H9 (cell line): ENCODE measurements at regions not wholly inside any gene's neighbourhood (a gene's known extent, or its start where the extent isn't known, plus 50 kb on each side); places are given as distances from the start of the nearest gene placed in this dataset.

Experiments
- DNase-seq: peaks from one replicate; pipeline ENCODE4 v3.0.0-alpha.2; 2017
- H2AFZ ChIP-seq: one replicate; pipeline ENCODE4 v1.6.1; 2013; ENCODE audit warnings: mild to moderate bottlenecking, low read length, control low read depth, moderate library complexity
- H2AK5ac ChIP-seq: 2 replicates; pipeline ENCODE4 v1.6.1; 2013; ENCODE audit warnings: low read length, control low read depth, mixed read lengths; ENCODE audit not compliant: insufficient read length
- H2BK120ac ChIP-seq: one replicate; pipeline ENCODE4 v1.6.1; 2013; ENCODE audit warnings: low read depth, mild to moderate bottlenecking, low read length, control low read depth, inconsistent platforms; ENCODE audit not compliant: poor library complexity, severe bottlenecking
- H2BK12ac ChIP-seq: 2 replicates; pipeline ENCODE4 v1.6.1; 2013; ENCODE audit warnings: low read length, control low read depth, mixed read lengths, low read depth; ENCODE audit not compliant: insufficient read length
- H2BK15ac ChIP-seq: 2 replicates; pipeline ENCODE4 v1.6.1; 2013; ENCODE audit warnings: low read depth, low read length, control low read depth
- H2BK20ac ChIP-seq: one replicate; pipeline ENCODE4 v1.6.1; 2013; ENCODE audit warnings: low read depth, mild to moderate bottlenecking, low read length, control low read depth, inconsistent platforms; ENCODE audit not compliant: poor library complexity, severe bottlenecking
- H2BK5ac ChIP-seq: 2 replicates; pipeline ENCODE4 v1.6.1; 2013; ENCODE audit warnings: low read length, control low read depth, mixed read lengths; ENCODE audit not compliant: insufficient read length
- H3K14ac ChIP-seq: 2 replicates; pipeline ENCODE4 v1.6.1; 2013; ENCODE audit warnings: low read length, control low read depth; ENCODE audit not compliant: insufficient read depth
- H3K18ac ChIP-seq: 2 replicates; pipeline ENCODE4 v1.6.1; 2013; ENCODE audit warnings: low read depth, mild to moderate bottlenecking, mixed read lengths, low read length, control low read depth; ENCODE audit not compliant: insufficient read length
- H3K23ac ChIP-seq: 2 replicates; pipeline ENCODE4 v1.6.1; 2013; ENCODE audit warnings: low read length, control low read depth, mixed read lengths, low read depth; ENCODE audit not compliant: insufficient read length
- H3K23me2 ChIP-seq: 2 replicates; pipeline ENCODE4 v1.6.1; 2013; ENCODE audit warnings: low read depth, mild to moderate bottlenecking, mixed read lengths, low read length, control low read depth; ENCODE audit not compliant: insufficient read length, poor library complexity, severe bottlenecking
- H3K27ac ChIP-seq: 2 replicates; pipeline ENCODE4 v1.5.1; 2013; ENCODE audit warnings: low read length, control low read depth, mixed read lengths, low read depth; ENCODE audit not compliant: insufficient read length
- H3K27me3 ChIP-seq: 2 replicates; pipeline ENCODE4 v1.6.1; 2013; ENCODE audit warnings: low read length, control low read depth, inconsistent platforms; ENCODE audit not compliant: insufficient read depth
- H3K4ac ChIP-seq: 2 replicates; pipeline ENCODE4 v1.6.1; 2013; ENCODE audit warnings: low read depth, mild to moderate bottlenecking, control low read depth, inconsistent platforms, low read length, moderate library complexity
- H3K4me1 ChIP-seq: 2 replicates; pipeline ENCODE4 v1.6.1; 2013; ENCODE audit warnings: low read length, control low read depth, inconsistent platforms; ENCODE audit not compliant: insufficient read depth
- H3K4me2 ChIP-seq: 2 replicates; pipeline ENCODE4 v1.6.1; 2013; ENCODE audit warnings: low read length, control low read depth, mixed read lengths; ENCODE audit not compliant: insufficient read length, insufficient read depth
- H3K56ac ChIP-seq: 2 replicates; pipeline ENCODE4 v1.6.1; 2013; ENCODE audit warnings: low read depth, mild to moderate bottlenecking, mixed read lengths, low read length, control low read depth; ENCODE audit not compliant: insufficient read length
- H3K79me1 ChIP-seq: 2 replicates; pipeline ENCODE4 v1.6.1; 2013; ENCODE audit warnings: low read depth, mild to moderate bottlenecking, moderate library complexity, low read length, control low read depth, inconsistent platforms; ENCODE audit not compliant: insufficient read depth, poor library complexity, severe bottlenecking
- H3K79me2 ChIP-seq: 2 replicates; pipeline ENCODE4 v1.6.1; 2013; ENCODE audit warnings: low read length, control low read depth, inconsistent platforms; ENCODE audit not compliant: insufficient read depth
- H3K9ac ChIP-seq: 2 replicates; pipeline ENCODE4 v1.6.1; 2013; ENCODE audit warnings: low read length, control low read depth, mixed read lengths; ENCODE audit not compliant: insufficient read length; ENCODE audit errors: extremely low read depth
- H3K9me3 ChIP-seq: one replicate; pipeline ENCODE4 v1.6.1; 2013; ENCODE audit warnings: low read depth, low read length, inconsistent platforms; ENCODE audit not compliant: control insufficient read depth
- H3T11ph ChIP-seq: one replicate; pipeline ENCODE4 v1.6.1; 2013; ENCODE audit warnings: mild to moderate bottlenecking, low read length, control low read depth, inconsistent platforms
- H4K20me1 ChIP-seq: one replicate; pipeline ENCODE4 v1.6.1; 2013; ENCODE audit not compliant: control insufficient read depth, insufficient read length, insufficient read depth
- H4K5ac ChIP-seq: 2 replicates; pipeline ENCODE4 v1.6.1; 2013; ENCODE audit warnings: low read depth, mild to moderate bottlenecking, mixed read lengths, low read length, control low read depth; ENCODE audit not compliant: insufficient read length
- H4K8ac ChIP-seq: replicated peaks from 2 replicates; pipeline ENCODE4 v1.6.1; 2013; ENCODE audit warnings: low read length, control low read depth, mixed read lengths, low read depth; ENCODE audit not compliant: insufficient read length
- H4K91ac ChIP-seq: 2 replicates; pipeline ENCODE4 v1.6.1; 2013; ENCODE audit warnings: low read depth, mild to moderate bottlenecking, moderate library complexity, mixed read lengths, low read length, control low read depth; ENCODE audit not compliant: insufficient read length
- H3K27ac Mint-ChIP-seq, 3 experiments: 2 replicates in 2 of 3; 3 replicates in 1 of 3; pipeline ENCODE4 v1.8.0; 2020 to 2021; ENCODE audit warnings: mixed read lengths in 3 of 3, mild to moderate bottlenecking in 1 of 3, moderate library complexity in 1 of 3
- H3K27me3 Mint-ChIP-seq: 2 replicates; pipeline ENCODE4 v1.8.0; 2021; ENCODE audit warnings: low read depth, mild to moderate bottlenecking, moderate library complexity, mixed read lengths
- H3K36me3 Mint-ChIP-seq, 3 experiments: 2 replicates in 2 of 3; 3 replicates in 1 of 3; pipeline ENCODE4 v1.8.0; 2020 to 2021; ENCODE audit warnings: low read depth in 3 of 3, mixed read lengths in 3 of 3; ENCODE audit not compliant: insufficient read depth in 1 of 3
- H3K4me1 Mint-ChIP-seq, 2 experiments: 2 replicates each; pipeline ENCODE4 v1.8.0; 2020; ENCODE audit warnings: mixed read lengths in 2 of 2
- H3K4me3 Mint-ChIP-seq, 2 experiments: 2 replicates in 1 of 2; 3 replicates in 1 of 2; pipeline ENCODE4 v1.8.0; 2020 to 2021; ENCODE audit warnings: mild to moderate bottlenecking in 2 of 2, mixed read lengths in 2 of 2, moderate library complexity in 1 of 2
- H3K9me3 Mint-ChIP-seq, 2 experiments: 2 replicates in 1 of 2; 3 replicates in 1 of 2; pipeline ENCODE4 v1.8.0; 2020; ENCODE audit warnings: mild to moderate bottlenecking in 2 of 2, mixed read lengths in 2 of 2, moderate library complexity in 1 of 2
- WGBS: extraction: QIAGEN DNeasy Blood & Tissue Kit; methylation state at CpG from one replicate; pipeline ENCODE4 v1.1.7; 2013; ENCODE audit warnings: missing lambda C conversion rate, low lambda C conversion rate, mixed read lengths; ENCODE audit not compliant: insufficient read length; ENCODE audit errors: extremely low coverage; 5-methylcytosine and 5-hydroxymethylcytosine counted together
- TF ChIP-seq, protein P1 (sequence below): fragments of 200-600 bp; sonication (generic); conservative IDR thresholded peaks from 3 replicates; pipeline ENCODE4 v1.8.0; 2021; ENCODE audit warnings: antibody characterized with exemption, mild to moderate bottlenecking

DNA sequence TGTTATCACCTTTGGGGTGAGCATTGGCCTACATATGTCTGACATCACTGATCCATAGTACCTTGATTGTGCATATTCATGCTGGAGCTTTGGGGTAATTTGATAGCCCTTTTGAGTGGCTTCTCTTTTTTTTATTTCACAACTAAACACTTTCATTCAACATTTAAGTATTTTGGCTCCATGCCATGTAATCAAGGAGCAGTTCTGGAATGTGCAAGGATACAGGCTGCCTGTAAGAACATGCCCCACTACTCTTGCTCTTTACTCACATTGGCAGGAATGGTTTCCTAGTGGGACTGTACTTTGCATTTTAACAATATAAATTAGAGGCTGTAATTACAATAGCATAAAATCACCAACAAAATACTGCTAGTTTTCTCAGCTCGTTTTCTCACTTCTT lies 300.7 kb upstream of the SPAG17 start:
- H3K4me1 ChIP-seq = peaks cover 17% of the 10 kb centered on the region
- H3K9ac ChIP-seq = no peak overlapping the region

More for the DNA sequence above, 300.7 kb upstream of the SPAG17 start:
- H2BK5ac ChIP-seq = no peak overlapping the region
- no peaks in the 10 kb centered on the region for H3K79me1 ChIP-seq
- H3K4ac ChIP-seq = no peak overlapping the region
- H3K56ac ChIP-seq = no peak overlapping the region
- no peak overlapping the region for H2AK5ac ChIP-seq
- H3K23ac ChIP-seq = no peak overlapping the region
- no peaks in the 10 kb centered on the region for H3K27me3 Mint-ChIP-seq
- H2AFZ ChIP-seq = no peak overlapping the region
- no peak overlapping the region for H2BK20ac ChIP-seq
- no peaks in the 10 kb centered on the region for H4K20me1 ChIP-seq
- no peak overlapping the region for H3K18ac ChIP-seq
- H3K79me2 ChIP-seq = no peaks in the 10 kb centered on the region
- H3K36me3 Mint-ChIP-seq = no peaks in the 10 kb centered on the region
- H4K5ac ChIP-seq = no peak overlapping the region
- no peak overlapping the region for H3T11ph ChIP-seq
- no peak overlapping the region for H2BK120ac ChIP-seq
- H3K23me2 ChIP-seq = no peaks in the 10 kb centered on the region
- H3K4me3 Mint-ChIP-seq = no peak overlapping the region
- no peak overlapping the region for H3K27ac ChIP-seq
- no peak overlapping the region for H4K91ac ChIP-seq
- no peak overlapping the region for H2BK12ac ChIP-seq
- no CpG with 5 or more reads among the region's 1 CpG for WGBS
- no peaks in the 10 kb centered on the region; a peak in 1 of 5 replicates for H3K9me3 Mint-ChIP-seq
- H3K4me1 Mint-ChIP-seq = peaks cover 40 to 57% of the 10 kb centered on the region in 2 experiments
- no peak for DNase-seq
- H2BK15ac ChIP-seq = no peak overlapping the region
- H3K4me2 ChIP-seq = no peak overlapping the region
- no peak overlapping the region for H4K8ac ChIP-seq
- H3K9me3 ChIP-seq = no peaks in the 10 kb centered on the region
- TF ChIP-seq, protein P1, sequence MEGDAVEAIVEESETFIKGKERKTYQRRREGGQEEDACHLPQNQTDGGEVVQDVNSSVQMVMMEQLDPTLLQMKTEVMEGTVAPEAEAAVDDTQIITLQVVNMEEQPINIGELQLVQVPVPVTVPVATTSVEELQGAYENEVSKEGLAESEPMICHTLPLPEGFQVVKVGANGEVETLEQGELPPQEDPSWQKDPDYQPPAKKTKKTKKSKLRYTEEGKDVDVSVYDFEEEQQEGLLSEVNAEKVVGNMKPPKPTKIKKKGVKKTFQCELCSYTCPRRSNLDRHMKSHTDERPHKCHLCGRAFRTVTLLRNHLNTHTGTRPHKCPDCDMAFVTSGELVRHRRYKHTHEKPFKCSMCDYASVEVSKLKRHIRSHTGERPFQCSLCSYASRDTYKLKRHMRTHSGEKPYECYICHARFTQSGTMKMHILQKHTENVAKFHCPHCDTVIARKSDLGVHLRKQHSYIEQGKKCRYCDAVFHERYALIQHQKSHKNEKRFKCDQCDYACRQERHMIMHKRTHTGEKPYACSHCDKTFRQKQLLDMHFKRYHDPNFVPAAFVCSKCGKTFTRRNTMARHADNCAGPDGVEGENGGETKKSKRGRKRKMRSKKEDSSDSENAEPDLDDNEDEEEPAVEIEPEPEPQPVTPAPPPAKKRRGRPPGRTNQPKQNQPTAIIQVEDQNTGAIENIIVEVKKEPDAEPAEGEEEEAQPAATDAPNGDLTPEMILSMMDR = no peak
- H3K14ac ChIP-seq = no peak overlapping the region
- peak overlapping the region in 2 of 3 experiments; percentile 11 to 62; a peak in 3 of 7 replicates for H3K27ac Mint-ChIP-seq
- H3K27me3 ChIP-seq = no peaks in the 10 kb centered on the region
